ENCODE measurements at regions not wholly inside any gene's neighbourhood (a gene's known extent, or its start where the extent isn't known, plus 50 kb on each side); places are given as distances from the start of the nearest gene placed in this dataset.
A peak's percentile ranks its signal among the peaks of the same experiment; 100 is the strongest.

GRCh38 chr5:132130918-132131715 is 57.5 kb downstream of the CSF2 start:
- no peak for DNase-seq (ENCODE audit: insufficient read length, low spot score)
- no peak for TF ChIP-seq CTCF (IDR thresholded peaks at IDR 0.05; ENCODE audit: insufficient read depth, missing control alignments)
- no peak for FAIRE-seq

- FAIRE-seq (no peak), DNase-seq (ENCODE audit: insufficient read length, low spot score) (no peak)
- no peak for TF ChIP-seq CTCF (IDR thresholded peaks at IDR 0.05; ENCODE audit: insufficient read depth, missing control alignments)
These were observed 58.5 kb downstream of the CSF2 start for GRCh38 chr5:132132138-132132537.

GRCh38 chr5:132134384-132134783 is 60.8 kb downstream of the CSF2 start:
- peak; percentile 8 for TF ChIP-seq CTCF (IDR thresholded peaks at IDR 0.05; ENCODE audit: insufficient read depth, missing control alignments)
- DNase-seq (ENCODE audit: insufficient read length, low spot score) (no peak), FAIRE-seq (no peak)

GRCh38 chr5:132136906-132137305 is 63.3 kb downstream of the CSF2 start:
- no peak for TF ChIP-seq CTCF (IDR thresholded peaks at IDR 0.05; ENCODE audit: insufficient read depth, missing control alignments)
- DNase-seq (ENCODE audit: insufficient read length, low spot score) (no peak), FAIRE-seq (no peak)

GRCh38 chr5:132138260-132138659 is 64.7 kb downstream of the CSF2 start:
- FAIRE-seq (no peak), DNase-seq (ENCODE audit: insufficient read length, low spot score) (no peak)
- TF ChIP-seq CTCF (IDR thresholded peaks at IDR 0.05; ENCODE audit: insufficient read depth, missing control alignments) = no peak

All from D721Med (cell line).